ENCODE measurements at regions not wholly inside any gene's neighbourhood (a gene's known extent, or its start where the extent isn't known, plus 50 kb on each side); places are given as distances from the start of the nearest gene placed in this dataset.
"Not testable (repeated sequence)": the region's sequence is repeated elsewhere in the genome, so short reads cannot be mapped to it uniquely, and the experiment has no call there.

- no peak for DNase-seq (ENCODE audit: extremely low spot score)
- TF ChIP-seq, protein P1, sequence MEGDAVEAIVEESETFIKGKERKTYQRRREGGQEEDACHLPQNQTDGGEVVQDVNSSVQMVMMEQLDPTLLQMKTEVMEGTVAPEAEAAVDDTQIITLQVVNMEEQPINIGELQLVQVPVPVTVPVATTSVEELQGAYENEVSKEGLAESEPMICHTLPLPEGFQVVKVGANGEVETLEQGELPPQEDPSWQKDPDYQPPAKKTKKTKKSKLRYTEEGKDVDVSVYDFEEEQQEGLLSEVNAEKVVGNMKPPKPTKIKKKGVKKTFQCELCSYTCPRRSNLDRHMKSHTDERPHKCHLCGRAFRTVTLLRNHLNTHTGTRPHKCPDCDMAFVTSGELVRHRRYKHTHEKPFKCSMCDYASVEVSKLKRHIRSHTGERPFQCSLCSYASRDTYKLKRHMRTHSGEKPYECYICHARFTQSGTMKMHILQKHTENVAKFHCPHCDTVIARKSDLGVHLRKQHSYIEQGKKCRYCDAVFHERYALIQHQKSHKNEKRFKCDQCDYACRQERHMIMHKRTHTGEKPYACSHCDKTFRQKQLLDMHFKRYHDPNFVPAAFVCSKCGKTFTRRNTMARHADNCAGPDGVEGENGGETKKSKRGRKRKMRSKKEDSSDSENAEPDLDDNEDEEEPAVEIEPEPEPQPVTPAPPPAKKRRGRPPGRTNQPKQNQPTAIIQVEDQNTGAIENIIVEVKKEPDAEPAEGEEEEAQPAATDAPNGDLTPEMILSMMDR (IDR thresholded peaks at IDR 0.05; ENCODE audit: control extremely low read depth, extremely low read depth, low read depth, missing control alignments): no peak
- ChIA-PET POLR2A (no interaction called here), CTCF (no interaction called here)
Measured at GRCh38 chr11:91066456-91067047, 843.7 kb upstream of the CHORDC1 start.

GRCh38 chr11:91063399-91063798, 840.5 kb upstream of the CHORDC1 start:
- DNase-seq (ENCODE audit: extremely low spot score); POLR2A ChIA-PET; CTCF ChIA-PET: not testable (repeated sequence)

DNA sequence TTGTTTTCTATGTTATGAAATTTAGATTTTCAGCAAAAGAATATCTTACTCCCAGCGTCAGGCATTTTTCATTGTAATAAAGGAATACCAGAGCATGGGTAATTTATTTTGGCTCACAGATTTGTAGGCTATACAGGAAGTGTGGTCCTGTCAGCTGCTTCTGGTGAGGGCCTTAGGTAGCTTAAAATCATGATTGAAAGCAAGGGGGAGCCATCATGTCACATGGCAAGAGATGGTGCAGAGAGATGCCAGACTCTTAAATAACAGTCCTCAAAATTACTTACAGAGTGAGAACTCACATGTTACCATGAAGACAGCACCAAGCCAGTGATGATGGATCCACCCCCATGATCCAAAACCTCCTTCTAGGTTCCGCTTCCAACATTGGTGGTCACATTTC, 825.0 kb upstream of the CHORDC1 start:
- POLR2A ChIA-PET: no interaction called here
- TF ChIP-seq, protein P1 (IDR thresholded peaks at IDR 0.05; ENCODE audit: control extremely low read depth, extremely low read depth, low read depth, missing control alignments): no peak
- DNase-seq (ENCODE audit: extremely low spot score): no peak
- CTCF ChIA-PET: interaction anchor here (1.1 kb wide), 1 partner anchor 8 kb away, joined by 3 read pairs; no protein-coding TSS in a partner anchor

DNA sequence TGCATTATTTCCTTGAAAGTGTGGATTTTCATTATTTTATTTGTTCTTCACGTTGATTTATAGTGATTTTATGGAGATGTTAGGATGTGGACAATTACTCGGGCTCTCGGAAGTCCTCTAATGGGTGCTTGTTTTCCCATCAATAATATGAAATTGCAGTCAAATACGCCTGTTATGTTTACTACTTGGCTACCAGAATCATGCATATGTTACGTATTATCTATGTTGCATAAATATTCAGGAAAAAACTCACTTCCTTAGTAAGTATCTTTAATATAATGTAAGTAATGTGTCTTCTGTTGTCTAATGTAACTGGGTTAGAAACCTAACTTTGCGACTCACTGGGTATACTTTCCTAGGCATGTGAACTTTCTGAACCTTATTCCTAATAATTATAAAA, 823.4 kb upstream of the CHORDC1 start:
- ChIA-PET POLR2A (no interaction called here), CTCF (no interaction called here)
- DNase-seq (ENCODE audit: extremely low spot score): no peak
- TF ChIP-seq, protein P1 (IDR thresholded peaks at IDR 0.05; ENCODE audit: control extremely low read depth, extremely low read depth, low read depth, missing control alignments): no peak

GRCh38 chr11:91041626-91042025, 818.8 kb upstream of the CHORDC1 start:
- DNase-seq (ENCODE audit: extremely low spot score): no peak
- TF ChIP-seq, protein P1 (IDR thresholded peaks at IDR 0.05; ENCODE audit: control extremely low read depth, extremely low read depth, low read depth, missing control alignments): no peak
- POLR2A ChIA-PET: no interaction called here
- CTCF ChIA-PET: no interaction called here

DNA sequence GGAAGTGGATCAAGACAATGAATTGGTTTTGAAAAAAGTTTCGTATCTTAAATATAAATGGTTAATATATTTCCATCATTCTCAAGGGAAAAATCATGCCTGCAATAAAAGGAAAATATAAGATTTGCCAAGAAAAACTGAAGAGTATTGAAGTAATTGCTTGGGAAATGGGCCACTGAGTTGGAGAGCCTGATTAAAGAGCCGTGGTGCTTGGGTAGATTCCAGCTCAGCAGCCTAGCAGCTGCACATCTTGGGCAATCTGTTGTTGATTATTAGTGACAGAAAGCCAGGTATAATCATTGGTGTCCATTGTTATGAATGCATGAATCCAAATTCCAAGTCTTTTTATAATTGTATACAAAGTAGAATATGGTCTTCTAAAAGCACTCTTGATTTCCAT, 800.9 kb upstream of the CHORDC1 start:
- TF ChIP-seq, protein P1 (IDR thresholded peaks at IDR 0.05; ENCODE audit: control extremely low read depth, extremely low read depth, low read depth, missing control alignments): no peak
- DNase-seq (ENCODE audit: extremely low spot score): no peak
- POLR2A ChIA-PET: no interaction called here
- CTCF ChIA-PET: interaction anchor here (1.0 kb wide), 1 partner anchor 15 kb away, joined by 4 read pairs; no protein-coding TSS in a partner anchor

DNA sequence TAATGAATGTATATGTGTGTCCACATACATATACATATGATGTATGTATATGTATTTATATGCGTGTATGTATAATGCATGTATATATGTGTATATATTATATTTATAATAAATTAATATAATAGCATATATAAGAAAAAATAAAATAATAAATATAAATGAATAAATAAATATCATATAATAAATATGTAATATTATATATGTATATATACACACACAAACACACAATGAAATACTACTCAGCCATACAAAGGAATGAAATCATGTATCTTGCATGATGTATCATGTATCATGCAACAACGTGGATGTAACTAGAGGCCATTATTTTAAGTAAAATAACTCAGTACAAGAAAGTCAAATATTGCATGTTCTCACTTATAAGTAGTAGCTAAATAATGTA, 788.7 kb upstream of the CHORDC1 start:
- POLR2A ChIA-PET: no interaction called here
- CTCF ChIA-PET: no interaction called here
- TF ChIP-seq, protein P1 (IDR thresholded peaks at IDR 0.05; ENCODE audit: control extremely low read depth, extremely low read depth, low read depth, missing control alignments): no peak
- DNase-seq (ENCODE audit: extremely low spot score): no peak

Measured in GM10248 (cell line).